Mesodermal cell (in vitro differentiated cells): ENCODE measurements at regions not wholly inside any gene's neighbourhood (a gene's known extent, or its start where the extent isn't known, plus 50 kb on each side); places are given as distances from the start of the nearest gene placed in this dataset.
"Not testable (repeated sequence)": the region's sequence is repeated elsewhere in the genome, so short reads cannot be mapped to it uniquely, and the experiment has no call there.

Experiments
- H3K27ac ChIP-seq: 2 replicates; pipeline ENCODE4 v1.7.0; 2013; ENCODE audit warnings: mild to moderate bottlenecking, low read depth, low read length, moderate library complexity; ENCODE audit not compliant: severe bottlenecking
- H3K36me3 ChIP-seq: 2 replicates; pipeline ENCODE4 v1.7.1; 2013; ENCODE audit warnings: mild to moderate bottlenecking, low read length, moderate library complexity; ENCODE audit not compliant: control insufficient read depth, insufficient read depth
- H3K4me1 ChIP-seq: one replicate; pipeline ENCODE4 v1.7.1; 2013; ENCODE audit warnings: mild to moderate bottlenecking, low read length; ENCODE audit not compliant: insufficient read depth, control insufficient read depth, poor library complexity, severe bottlenecking
- H3K4me3 ChIP-seq: 2 replicates; pipeline ENCODE4 v1.7.0; 2013; ENCODE audit warnings: low read length, control low read depth, mild to moderate bottlenecking; ENCODE audit not compliant: insufficient read depth, poor library complexity, severe bottlenecking; ENCODE audit errors: extremely low read depth
- H3K9me3 ChIP-seq: 2 replicates; pipeline ENCODE4 v1.7.1; 2013; ENCODE audit warnings: mild to moderate bottlenecking, low read length, moderate library complexity; ENCODE audit not compliant: control insufficient read depth
- WGBS, 2 experiments: methylation state at CpG; one replicate each; pipeline ENCODE4 v1.1.5; 2013; ENCODE audit warnings: missing lambda C conversion rate in 2 of 2; ENCODE audit not compliant: insufficient coverage in 2 of 2; 5-methylcytosine and 5-hydroxymethylcytosine counted together

DNA sequence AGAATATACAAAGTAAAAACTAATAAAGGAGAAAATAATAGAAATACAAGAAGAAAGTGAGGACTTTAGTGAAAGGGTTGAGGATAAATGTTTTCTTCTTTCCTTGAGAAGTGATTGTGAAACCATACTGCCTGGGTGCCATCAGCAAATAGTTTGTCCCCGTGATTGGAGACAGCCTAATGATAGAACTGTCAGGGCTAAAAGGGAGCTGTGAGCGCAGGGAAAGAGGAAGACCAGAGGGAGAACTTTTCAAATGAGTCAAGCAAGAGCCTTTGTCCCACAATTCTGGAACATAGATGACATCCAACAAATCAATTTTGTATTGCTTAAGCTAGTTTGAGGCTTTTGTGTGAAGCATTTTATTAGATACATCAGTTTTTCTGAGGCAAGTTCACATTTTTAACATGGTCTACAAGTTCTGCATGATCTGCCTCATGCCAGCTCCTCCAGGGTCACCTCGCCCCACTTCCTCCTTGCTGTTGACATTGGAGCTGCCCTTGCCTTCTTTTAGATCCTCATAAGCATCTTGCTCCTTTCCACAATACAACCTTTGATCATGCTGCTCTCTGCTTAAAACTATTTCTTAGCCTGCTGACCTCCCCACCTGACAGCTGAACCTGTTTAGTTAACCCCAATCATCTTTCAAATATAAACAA, 213.4 kb upstream of the REG3G start:
- H3K9me3 ChIP-seq, result no peaks in the 10 kb centered on the region
- H3K36me3 ChIP-seq, result no peaks in the 10 kb centered on the region
- H3K4me1 ChIP-seq, result no peaks in the 10 kb centered on the region
- H3K4me3 ChIP-seq, result no peak overlapping the region
- no peak overlapping the region for H3K27ac ChIP-seq
- WGBS, 2 experiments, result 81 to 100% methylated on average over 1 of the region's 3 CpGs

DNA sequence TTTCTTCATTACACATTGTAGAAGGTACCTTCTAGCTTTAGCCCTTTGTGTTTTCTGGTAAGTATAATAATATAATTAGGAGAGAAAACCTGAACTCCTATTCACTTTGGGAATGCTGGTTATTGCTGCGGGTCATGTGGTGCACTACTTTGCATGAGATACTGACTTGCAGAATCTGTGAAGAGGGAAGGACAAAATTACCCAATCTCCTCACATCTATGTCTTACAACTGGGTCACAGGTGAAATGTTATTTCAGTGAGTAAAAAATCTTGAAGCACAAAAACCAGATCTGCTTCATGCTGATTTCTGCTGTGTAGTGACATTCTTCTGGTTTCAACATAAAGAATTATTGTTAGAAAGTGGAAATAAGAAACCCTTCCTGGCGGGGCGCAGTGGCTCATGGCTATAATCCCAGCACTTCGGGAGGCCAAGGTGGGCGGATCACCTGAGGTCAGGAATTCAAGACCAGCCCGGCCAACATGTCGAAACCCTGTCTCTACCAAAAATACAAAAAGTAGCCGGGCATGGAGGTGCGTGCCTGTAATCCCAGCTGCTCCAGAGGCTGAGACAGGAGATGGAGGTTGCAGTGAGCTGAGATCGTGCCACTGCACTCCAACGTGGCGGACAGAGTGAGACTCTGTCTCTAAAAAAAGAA, 211.0 kb upstream of the REG3G start:
- no peak overlapping the region for H3K27ac ChIP-seq
- no peak overlapping the region for H3K4me3 ChIP-seq
- no peaks in the 10 kb centered on the region for H3K36me3 ChIP-seq
- no peaks in the 10 kb centered on the region for H3K9me3 ChIP-seq
- no peaks in the 10 kb centered on the region for H3K4me1 ChIP-seq
- WGBS, 2 experiments, result 76 to 94% methylated on average over 5 to 8 of the region's 12 CpGs

DNA sequence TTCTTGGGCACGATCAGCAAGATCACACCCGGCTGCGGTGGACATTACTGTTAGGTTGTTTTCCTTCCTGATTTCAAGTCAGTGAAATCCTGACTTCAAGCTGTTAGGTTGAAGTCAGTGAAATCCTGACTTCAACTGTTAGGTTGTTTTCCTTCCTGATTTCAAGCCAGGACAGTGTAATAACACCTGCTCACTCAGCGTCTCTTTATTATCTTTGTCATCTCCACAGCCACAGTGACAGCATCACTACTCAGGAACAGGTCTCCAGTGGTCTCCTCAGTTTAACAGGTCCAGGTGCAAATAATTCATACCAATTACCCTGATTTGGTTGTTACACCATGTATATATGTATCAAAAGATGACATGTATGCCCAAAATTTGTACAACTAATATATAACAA, 208.1 kb upstream of the REG3G start:
- H3K4me3 ChIP-seq, result no peak overlapping the region
- H3K9me3 ChIP-seq, result no peaks in the 10 kb centered on the region
- no peaks in the 10 kb centered on the region for H3K36me3 ChIP-seq
- no peaks in the 10 kb centered on the region for H3K4me1 ChIP-seq
- WGBS, 2 experiments, result 87 to 93% methylated on average over 3 to 4 of the region's 4 CpGs
- H3K27ac ChIP-seq, result no peak overlapping the region

DNA sequence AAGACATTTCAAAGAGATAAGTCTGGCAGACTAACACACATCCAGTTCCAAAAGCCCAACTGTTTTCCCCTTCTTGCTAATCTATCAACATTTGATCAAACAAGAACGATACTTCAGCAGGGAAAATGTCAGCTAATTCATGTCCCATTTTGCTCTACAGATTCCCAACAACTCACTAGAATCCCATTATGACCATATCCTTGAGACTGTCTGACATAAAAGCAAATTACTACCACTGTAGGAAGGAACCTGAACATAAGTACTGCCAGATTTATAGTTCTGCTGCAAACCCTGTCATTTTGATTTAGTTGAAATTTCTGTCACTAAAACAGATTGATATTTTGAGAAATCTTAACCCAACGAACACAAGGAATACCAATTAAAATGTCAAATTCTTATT, 193.0 kb upstream of the REG3G start:
- H3K9me3 ChIP-seq, result no peaks in the 10 kb centered on the region
- H3K27ac ChIP-seq, result no peak overlapping the region
- H3K4me3 ChIP-seq, result no peak overlapping the region
- no peaks in the 10 kb centered on the region for H3K36me3 ChIP-seq
- 69 to 86% methylated on average over 1 to 2 of the region's 2 CpGs for WGBS, 2 experiments
- no peaks in the 10 kb centered on the region for H3K4me1 ChIP-seq

DNA sequence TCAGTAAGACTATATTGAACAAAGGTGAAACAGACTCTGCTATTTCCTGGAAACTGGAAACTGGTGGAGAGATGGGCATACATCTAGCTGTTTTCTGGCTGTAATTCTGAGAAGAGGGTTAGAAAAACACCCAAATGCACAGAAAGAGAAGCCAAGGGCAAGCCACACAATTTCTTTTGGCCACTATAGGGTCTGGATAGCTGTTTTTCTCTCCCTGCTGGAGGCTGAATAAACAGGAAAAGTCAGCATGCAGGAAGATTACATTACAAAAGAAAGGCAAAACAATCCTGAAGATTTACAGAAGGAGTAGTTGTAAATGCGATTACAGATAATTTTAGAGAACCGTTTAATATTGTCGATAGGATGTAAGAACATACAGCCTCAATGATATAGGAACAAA, 186.2 kb upstream of the REG3G start:
- no CpG with 5 or more reads among the region's 3 CpGs for WGBS, 2 experiments
- no peaks in the 10 kb centered on the region for H3K9me3 ChIP-seq
- H3K36me3 ChIP-seq, result no peaks in the 10 kb centered on the region
- peak overlapping the region; percentile 54 for H3K27ac ChIP-seq
- H3K4me3 ChIP-seq, result no peak overlapping the region
- no peaks in the 10 kb centered on the region for H3K4me1 ChIP-seq

DNA sequence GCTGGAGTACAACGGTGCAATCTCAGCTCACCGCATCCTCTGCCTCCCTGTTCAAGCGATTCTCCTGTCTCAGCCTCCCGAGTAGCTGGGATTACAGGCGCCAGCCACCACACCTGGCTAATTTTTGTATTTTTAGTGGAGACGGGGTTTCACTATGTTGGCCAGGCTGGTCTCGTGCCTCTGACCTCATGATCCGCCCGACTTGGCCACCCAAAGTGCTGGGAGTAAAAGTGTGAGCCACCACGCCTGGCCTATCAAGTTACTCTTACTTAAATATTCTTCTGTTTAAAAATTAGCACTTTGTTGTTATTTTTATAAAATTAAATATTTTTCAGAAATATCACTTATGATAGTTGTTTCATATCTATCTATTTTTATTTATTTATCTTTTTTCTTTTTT, 185.2 kb upstream of the REG3G start:
- H3K36me3 ChIP-seq, H3K4me1 ChIP-seq, H3K4me3 ChIP-seq, H3K27ac ChIP-seq, H3K9me3 ChIP-seq: not testable (repeated sequence)
- WGBS, 2 experiments, result 99 to 100% methylated on average over 7 to 9 of the region's 10 CpGs

DNA sequence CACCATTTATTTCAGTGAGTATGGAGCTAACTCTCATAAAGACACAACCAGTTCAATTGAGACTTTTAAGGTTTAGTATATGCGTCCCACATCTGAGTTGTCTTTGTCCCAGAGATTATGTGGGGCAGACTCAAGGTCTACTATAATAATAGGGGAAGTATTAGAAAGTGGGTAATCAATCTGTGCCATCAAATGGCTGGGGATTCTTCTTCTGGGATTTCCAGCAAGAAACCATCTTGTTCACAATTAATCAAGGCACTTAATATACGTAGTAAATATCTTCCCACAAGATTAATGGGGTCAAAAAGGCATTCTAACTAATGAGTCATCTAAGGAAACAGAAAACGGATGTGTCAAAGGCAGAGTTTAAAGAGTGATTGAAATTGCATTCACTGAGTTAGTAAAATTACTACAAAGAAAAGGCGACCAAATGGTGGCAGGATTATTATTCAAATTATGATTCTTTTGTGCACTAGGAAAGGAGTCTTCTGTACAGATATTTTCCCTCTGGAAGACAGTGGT, 179.8 kb upstream of the REG3G start:
- Histone ChIP-seq H3K36me3 (no peaks in the 10 kb centered on the region), H3K4me3 (no peak overlapping the region), H3K4me1 (no peaks in the 10 kb centered on the region), H3K9me3 (no peaks in the 10 kb centered on the region), H3K27ac (no peak overlapping the region)
- 93 to 100% methylated on average over 1 to 2 of the region's 4 CpGs for WGBS, 2 experiments

DNA sequence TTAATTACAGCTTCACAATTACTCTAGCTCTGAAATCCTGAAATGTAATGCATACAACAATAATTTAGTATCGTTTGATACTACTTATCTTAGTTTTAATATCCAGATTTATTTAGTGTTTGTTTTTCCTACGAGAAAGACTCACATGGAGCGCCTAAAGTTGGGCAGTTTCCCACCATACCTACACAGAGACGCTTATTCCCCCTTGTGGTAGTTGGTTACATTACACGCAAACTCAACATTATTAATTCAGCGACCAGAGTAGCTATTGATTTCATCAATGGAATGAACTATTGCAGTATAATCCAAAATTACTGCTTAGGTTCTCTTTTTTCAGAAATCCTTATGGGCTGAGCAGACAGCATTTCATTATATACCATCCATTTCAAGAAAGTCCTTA, 164.0 kb upstream of the REG3G start:
- Histone ChIP-seq H3K27ac (no peak overlapping the region), H3K9me3 (no peaks in the 10 kb centered on the region), H3K4me3 (no peak overlapping the region), H3K4me1 (no peaks in the 10 kb centered on the region), H3K36me3 (no peaks in the 10 kb centered on the region)
- WGBS, 2 experiments, result 100% methylated on average over 1 of the region's 6 CpGs; no CpG with 5 or more reads in 1 of the 2 experiments

DNA sequence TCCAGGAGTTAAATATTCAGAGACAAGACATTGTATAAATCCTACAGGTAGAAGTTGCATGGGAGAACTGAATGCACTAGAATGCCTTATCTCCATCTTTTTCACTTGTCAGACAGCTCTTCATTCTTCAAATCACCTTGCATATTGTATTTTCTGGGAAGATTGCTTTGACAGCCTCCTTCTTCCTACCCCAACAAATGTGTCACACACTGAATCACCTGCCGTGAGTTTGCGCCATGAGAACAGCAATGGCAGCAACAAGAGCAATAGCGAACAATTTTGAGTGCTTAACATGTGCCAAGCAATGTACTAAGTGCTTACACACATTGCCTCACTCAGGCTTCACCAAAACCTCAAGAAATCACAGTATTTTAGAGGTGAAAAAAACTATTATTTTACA, 161.3 kb upstream of the REG3G start:
- Histone ChIP-seq H3K4me3 (no peak overlapping the region), H3K9me3 (no peaks in the 10 kb centered on the region), H3K4me1 (no peaks in the 10 kb centered on the region), H3K27ac (no peak overlapping the region), H3K36me3 (no peaks in the 10 kb centered on the region)
- WGBS, 2 experiments, result 80 to 82% methylated on average over 2 of the region's 3 CpGs

DNA sequence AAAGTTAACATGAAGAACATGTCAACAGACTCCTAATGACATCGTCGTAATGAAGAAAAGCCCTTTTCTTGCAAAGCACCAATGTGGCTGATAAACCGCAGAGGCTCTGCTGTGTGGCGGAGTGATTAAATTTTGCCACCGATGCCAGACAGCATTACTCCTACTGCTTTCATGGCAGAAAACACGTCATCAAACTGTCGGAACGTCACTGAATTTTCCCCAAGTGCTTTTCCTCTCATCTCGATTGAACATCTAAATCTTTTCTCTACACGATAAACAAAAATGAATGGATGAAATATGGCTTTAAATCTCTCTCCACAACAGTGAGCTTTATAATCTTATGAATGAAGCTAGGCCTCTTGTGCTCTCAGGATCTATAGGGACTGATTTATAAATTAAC, 159.8 kb upstream of the REG3G start:
- no peaks in the 10 kb centered on the region for H3K9me3 ChIP-seq
- no peak overlapping the region for H3K27ac ChIP-seq
- H3K36me3 ChIP-seq, result no peaks in the 10 kb centered on the region
- H3K4me3 ChIP-seq, result no peak overlapping the region
- 86 to 92% methylated on average over 6 to 8 of the region's 10 CpGs for WGBS, 2 experiments
- no peaks in the 10 kb centered on the region for H3K4me1 ChIP-seq

DNA sequence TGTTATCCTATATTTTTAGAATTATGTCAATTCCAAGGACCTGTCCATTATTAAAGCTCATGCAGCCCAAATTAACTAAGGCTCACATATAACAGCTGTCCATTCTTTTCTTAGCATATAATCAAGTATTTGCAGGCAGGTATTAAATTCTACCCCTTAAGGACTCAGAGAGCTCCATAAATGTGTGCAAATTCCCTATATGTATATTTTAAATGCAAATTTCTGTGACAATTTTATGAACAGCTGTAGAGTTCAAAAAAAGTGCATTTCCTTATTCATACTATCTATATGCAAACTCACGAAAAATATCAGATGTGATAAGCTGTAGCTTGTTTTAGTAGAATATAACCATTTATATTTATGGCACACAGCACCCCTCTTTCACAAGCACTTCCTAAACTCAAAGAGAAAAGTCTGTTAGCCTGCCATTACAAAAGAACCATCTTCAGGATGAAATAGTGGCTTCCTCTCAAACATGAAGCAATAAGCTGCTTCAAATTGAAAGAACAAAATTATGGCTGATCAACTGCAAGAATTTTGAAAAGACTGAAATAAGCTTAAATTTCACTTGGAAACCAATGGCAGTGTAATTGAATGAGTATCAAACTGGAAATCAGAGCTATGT, 155.0 kb upstream of the REG3G start:
- WGBS, 2 experiments, result no CpG with 5 or more reads among the region's 1 CpG
- Histone ChIP-seq H3K27ac (no peak overlapping the region), H3K4me1 (no peaks in the 10 kb centered on the region), H3K36me3 (no peaks in the 10 kb centered on the region), H3K4me3 (no peak overlapping the region), H3K9me3 (no peaks in the 10 kb centered on the region)
